ENCODE measurements at regions not wholly inside any gene's neighbourhood (a gene's known extent, or its start where the extent isn't known, plus 50 kb on each side); places are given as distances from the start of the nearest gene placed in this dataset.

GRCh38 chr17:54840885-54841591, 59.6 kb upstream of the TOM1L1 start:
- TF ChIP-seq CTCF (IDR thresholded peaks at IDR 0.05; ENCODE audit: poor library complexity, severe bottlenecking) (no peak), REST (IDR thresholded peaks at IDR 0.05; ENCODE audit: borderline replicate concordance) (no peak), POLR2AphosphoS5 (IDR thresholded peaks at IDR 0.05) (no peak), TAF1 (IDR thresholded peaks at IDR 0.05; ENCODE audit: low read depth) (no peak), EZH2 (IDR thresholded peaks at IDR 0.05; ENCODE audit: borderline replicate concordance, insufficient read depth, low read length, poor library complexity, severe bottlenecking) (no peak), RAD21 (conservative IDR thresholded peaks at IDR 0.05) (no peak), SMC3 (conservative IDR thresholded peaks at IDR 0.05; ENCODE audit: poor library complexity) (no peak), MXI1 (conservative IDR thresholded peaks at IDR 0.05; ENCODE audit: poor library complexity, severe bottlenecking) (no peak)
